OCI-LY1 (cell line): ENCODE measurements at regions not wholly inside any gene's neighbourhood (a gene's known extent, or its start where the extent isn't known, plus 50 kb on each side); places are given as distances from the start of the nearest gene placed in this dataset.

ENCODE experiments used
- CTCF ChIP-seq: fragments of 200-600 bp; sonication (generic), shearing (Covaris generic); IDR thresholded peaks from 2 replicates; pipeline ENCODE4 v1.5.1; 2017; ENCODE audit warnings: mild to moderate bottlenecking, antibody characterized with exemption, low read length, moderate library complexity, mixed read lengths
- EZH2 ChIP-seq: fragments of 200-600 bp; sonication (generic), shearing (Covaris generic); IDR thresholded peaks from 2 replicates; pipeline ENCODE4 v1.8.0; 2017; ENCODE audit warnings: borderline replicate concordance, mixed run types, mild to moderate bottlenecking, antibody characterized with exemption, low read length, moderate library complexity, mixed read lengths

- TF ChIP-seq CTCF: no peak
- TF ChIP-seq EZH2: no peak
Measured at GRCh38 chr4:67375291-67375690, 170.0 kb downstream of the CENPC start.
